ENCODE measurements at regions not wholly inside any gene's neighbourhood (a gene's known extent, or its start where the extent isn't known, plus 50 kb on each side); places are given as distances from the start of the nearest gene placed in this dataset.

- TF ChIP-seq CBX8 (IDR thresholded peaks at IDR 0.05; ENCODE audit: borderline replicate concordance, low read depth, low read length) (no peak), CTCF (IDR thresholded peaks at IDR 0.05; ENCODE audit: control extremely low read depth in 1 of 3, insufficient read depth in 1 of 3, low read depth in 1 of 3, low read length in 3 of 3) (peak in 2 of 3 experiments; percentile 24 to 26; a peak in 3 of 4 replicates), FOSL1 (IDR thresholded peaks at IDR 0.05; ENCODE audit: insufficient read depth, low read depth, low read length) (no peak), EZH2 (IDR thresholded peaks at IDR 0.05; ENCODE audit: low read depth, low read length, severe bottlenecking) (no peak)
These were observed 154.6 kb downstream of the CCDC74A start for GRCh38 chr2:131682122-131682944.
